SK-N-MC (cell line): ENCODE measurements at regions not wholly inside any gene's neighbourhood (a gene's known extent, or its start where the extent isn't known, plus 50 kb on each side); places are given as distances from the start of the nearest gene placed in this dataset.

Experiments used
- EZH2 ChIP-seq: fragments of 200-600 bp; sonication (generic); IDR thresholded peaks from one replicate; pipeline ENCODE4 v1.6.1; 2017; ENCODE audit warnings: antibody characterized with exemption
- FOXP2 ChIP-seq: optimal IDR thresholded peaks from 2 replicates; pipeline ENCODE3; 2011; ENCODE audit warnings: mild to moderate bottlenecking, moderate library complexity; ENCODE audit not compliant: insufficient read depth; ENCODE audit errors: extremely low read length, control extremely low read depth

GRCh38 chr18:38648179-38648578, 1082.6 kb upstream of the CELF4 start:
- TF ChIP-seq EZH2 (no peak), FOXP2 (no peak)
